ENCODE measurements at regions not wholly inside any gene's neighbourhood (a gene's known extent, or its start where the extent isn't known, plus 50 kb on each side); places are given as distances from the start of the nearest gene placed in this dataset.

GRCh38 chr2:66899109-66899508 is 464.2 kb downstream of the MEIS1 start:
- intact Hi-C loops (cut with micrococcal nuclease) = no loop called here
- Mint-ChIP-seq H3K27ac (no peak overlapping the region), H3K9me3 (peaks cover 27% of the 10 kb centered on the region), H3K4me3 (no peak overlapping the region), H3K4me1 (ENCODE audit: low read depth) (no peaks in the 10 kb centered on the region), H3K36me3 (ENCODE audit: low read depth) (no peaks in the 10 kb centered on the region), H3K27me3 (no peaks in the 10 kb centered on the region)

GRCh38 chr2:66899648-66900047 is 464.7 kb downstream of the MEIS1 start:
- intact Hi-C loops (cut with micrococcal nuclease) = no loop called here
- Mint-ChIP-seq H3K27me3 (no peaks in the 10 kb centered on the region), H3K27ac (no peak overlapping the region), H3K9me3 (peaks cover 27% of the 10 kb centered on the region), H3K4me1 (ENCODE audit: low read depth) (no peaks in the 10 kb centered on the region), H3K4me3 (no peak overlapping the region), H3K36me3 (ENCODE audit: low read depth) (no peaks in the 10 kb centered on the region)

GRCh38 chr2:66901344-66901743 is 466.4 kb downstream of the MEIS1 start:
- intact Hi-C loops (cut with micrococcal nuclease) = no loop called here
- H3K4me3 Mint-ChIP-seq = no peak overlapping the region
- no peaks in the 10 kb centered on the region for H3K27me3 Mint-ChIP-seq
- no peaks in the 10 kb centered on the region for H3K4me1 Mint-ChIP-seq (ENCODE audit: low read depth)
- no peaks in the 10 kb centered on the region for H3K36me3 Mint-ChIP-seq (ENCODE audit: low read depth)
- no peak overlapping the region for H3K27ac Mint-ChIP-seq
- H3K9me3 Mint-ChIP-seq = peaks cover 29% of the 10 kb centered on the region

- Mint-ChIP-seq H3K4me3 (no peak overlapping the region), H3K27me3 (no peaks in the 10 kb centered on the region), H3K27ac (no peak overlapping the region), H3K9me3 (peaks cover 22% of the 10 kb centered on the region), H3K4me1 (ENCODE audit: low read depth) (no peaks in the 10 kb centered on the region), H3K36me3 (ENCODE audit: low read depth) (no peaks in the 10 kb centered on the region)
- intact Hi-C loops (cut with micrococcal nuclease) = no loop called here
Observed at GRCh38 chr2:66903183-66903582, 468.3 kb downstream of the MEIS1 start.

- no peaks in the 10 kb centered on the region for H3K36me3 Mint-ChIP-seq (ENCODE audit: low read depth)
- intact Hi-C loops (cut with micrococcal nuclease) = no loop called here
- no peaks in the 10 kb centered on the region for H3K27me3 Mint-ChIP-seq
- H3K4me1 Mint-ChIP-seq (ENCODE audit: low read depth) = no peaks in the 10 kb centered on the region
- no peak overlapping the region for H3K4me3 Mint-ChIP-seq
- no peak overlapping the region for H3K27ac Mint-ChIP-seq
- H3K9me3 Mint-ChIP-seq = peaks cover 22% of the 10 kb centered on the region
Observed at GRCh38 chr2:66903745-66904465, 469.0 kb downstream of the MEIS1 start.

GRCh38 chr2:66915237-66915636 is 480.3 kb downstream of the MEIS1 start:
- Mint-ChIP-seq H3K4me3 (no peak overlapping the region), H3K4me1 (ENCODE audit: low read depth) (no peaks in the 10 kb centered on the region), H3K36me3 (ENCODE audit: low read depth) (no peaks in the 10 kb centered on the region), H3K27me3 (no peaks in the 10 kb centered on the region), H3K27ac (no peak overlapping the region), H3K9me3 (peaks cover 9% of the 10 kb centered on the region)
- intact Hi-C loops (cut with micrococcal nuclease) = no loop called here

- Mint-ChIP-seq H3K27me3 (no peaks in the 10 kb centered on the region), H3K4me3 (no peak overlapping the region), H3K4me1 (ENCODE audit: low read depth) (no peaks in the 10 kb centered on the region), H3K36me3 (ENCODE audit: low read depth) (no peaks in the 10 kb centered on the region), H3K27ac (no peak overlapping the region), H3K9me3 (no peaks in the 10 kb centered on the region)
- intact Hi-C loops (cut with micrococcal nuclease) = no loop called here
Observed at GRCh38 chr2:66919286-66919685, 477.8 kb upstream of the ETAA1 start.

GRCh38 chr2:66920415-66920814 is 476.7 kb upstream of the ETAA1 start:
- Mint-ChIP-seq H3K4me3 (no peak overlapping the region), H3K27ac (no peak overlapping the region), H3K36me3 (ENCODE audit: low read depth) (no peaks in the 10 kb centered on the region), H3K4me1 (ENCODE audit: low read depth) (no peaks in the 10 kb centered on the region), H3K27me3 (no peaks in the 10 kb centered on the region), H3K9me3 (no peaks in the 10 kb centered on the region)
- intact Hi-C loops (cut with micrococcal nuclease) = no loop called here

GRCh38 chr2:66925128-66925527 is 472.0 kb upstream of the ETAA1 start:
- no peaks in the 10 kb centered on the region for H3K36me3 Mint-ChIP-seq (ENCODE audit: low read depth)
- H3K27ac Mint-ChIP-seq = no peak overlapping the region
- no peak overlapping the region for H3K4me3 Mint-ChIP-seq
- intact Hi-C loops (cut with micrococcal nuclease) = no loop called here
- no peaks in the 10 kb centered on the region for H3K9me3 Mint-ChIP-seq
- H3K27me3 Mint-ChIP-seq = no peaks in the 10 kb centered on the region
- no peaks in the 10 kb centered on the region for H3K4me1 Mint-ChIP-seq (ENCODE audit: low read depth)

GRCh38 chr2:66926594-66927112 is 470.5 kb upstream of the ETAA1 start:
- H3K9me3 Mint-ChIP-seq = no peaks in the 10 kb centered on the region
- intact Hi-C loops (cut with micrococcal nuclease) = no loop called here
- no peak overlapping the region for H3K4me3 Mint-ChIP-seq
- no peak overlapping the region for H3K27ac Mint-ChIP-seq
- no peaks in the 10 kb centered on the region for H3K27me3 Mint-ChIP-seq
- H3K4me1 Mint-ChIP-seq (ENCODE audit: low read depth) = no peaks in the 10 kb centered on the region
- H3K36me3 Mint-ChIP-seq (ENCODE audit: low read depth) = no peaks in the 10 kb centered on the region

GRCh38 chr2:66929632-66930338 is 467.3 kb upstream of the ETAA1 start:
- intact Hi-C loops (cut with micrococcal nuclease) = no loop called here
- no peaks in the 10 kb centered on the region for H3K9me3 Mint-ChIP-seq
- H3K27ac Mint-ChIP-seq = no peak overlapping the region
- H3K27me3 Mint-ChIP-seq = no peaks in the 10 kb centered on the region
- no peaks in the 10 kb centered on the region for H3K4me1 Mint-ChIP-seq (ENCODE audit: low read depth)
- no peak overlapping the region for H3K4me3 Mint-ChIP-seq
- no peaks in the 10 kb centered on the region for H3K36me3 Mint-ChIP-seq (ENCODE audit: low read depth)

GRCh38 chr2:66930339-66931220 is 466.6 kb upstream of the ETAA1 start:
- Mint-ChIP-seq H3K4me1 (ENCODE audit: low read depth) (no peaks in the 10 kb centered on the region), H3K27me3 (no peaks in the 10 kb centered on the region), H3K9me3 (no peaks in the 10 kb centered on the region), H3K4me3 (no peak overlapping the region), H3K27ac (no peak overlapping the region), H3K36me3 (ENCODE audit: low read depth) (no peaks in the 10 kb centered on the region)
- intact Hi-C loops (cut with micrococcal nuclease) = no loop called here

GRCh38 chr2:66938471-66938967 is 458.6 kb upstream of the ETAA1 start:
- no peaks in the 10 kb centered on the region for H3K4me1 Mint-ChIP-seq (ENCODE audit: low read depth)
- no peaks in the 10 kb centered on the region for H3K36me3 Mint-ChIP-seq (ENCODE audit: low read depth)
- H3K27ac Mint-ChIP-seq = no peak overlapping the region
- no peak overlapping the region for H3K4me3 Mint-ChIP-seq
- H3K27me3 Mint-ChIP-seq = no peaks in the 10 kb centered on the region
- intact Hi-C loops (cut with micrococcal nuclease) = no loop called here
- H3K9me3 Mint-ChIP-seq = peaks cover 27% of the 10 kb centered on the region

- Mint-ChIP-seq H3K27me3 (no peaks in the 10 kb centered on the region), H3K27ac (no peak overlapping the region), H3K4me3 (no peak overlapping the region), H3K4me1 (ENCODE audit: low read depth) (no peaks in the 10 kb centered on the region), H3K9me3 (peaks cover 35% of the 10 kb centered on the region), H3K36me3 (ENCODE audit: low read depth) (no peaks in the 10 kb centered on the region)
- intact Hi-C loops (cut with micrococcal nuclease) = no loop called here
Observed at GRCh38 chr2:66940080-66940479, 457.1 kb upstream of the ETAA1 start.

All from dendritic cell treated with granulocyte-macrophage colony-stimulating factor and Interleukin-4, amounts not matched to agents 40 ng/mL and 50 ng/mL, for 4 days (primary cell).